ENCODE measurements at regions not wholly inside any gene's neighbourhood (a gene's known extent, or its start where the extent isn't known, plus 50 kb on each side); places are given as distances from the start of the nearest gene placed in this dataset.

- TF ChIP-seq CTCF (optimal IDR thresholded peaks at IDR 0.05 in 1 of 3, IDR thresholded peaks at IDR 0.05 in 1 of 3, conservative IDR thresholded peaks at IDR 0.05 in 1 of 3; ENCODE audit: extremely low read depth in 1 of 3, insufficient read depth in 2 of 3, low read length in 3 of 3) = no peak
- no peak for TF ChIP-seq EZH2 (IDR thresholded peaks at IDR 0.05; ENCODE audit: low read length)
Measured at GRCh38 chr14:59069163-59069854, 119.2 kb upstream of the DAAM1 start.

All from keratinocyte (primary cell).